ENCODE measurements at regions not wholly inside any gene's neighbourhood (a gene's known extent, or its start where the extent isn't known, plus 50 kb on each side); places are given as distances from the start of the nearest gene placed in this dataset.

GRCh38 chrX:120755066-120755846 is 120.4 kb downstream of the CT47B1 start:
- DNase-seq = no peak
- H3K27ac ChIP-seq = no peak overlapping the region
- no peaks in the 10 kb centered on the region for H3K4me1 ChIP-seq
- no peak for TF ChIP-seq CTCF (IDR thresholded peaks at IDR 0.05)
- H3K27me3 ChIP-seq = no peaks in the 10 kb centered on the region
- intact Hi-C loops (cut with DNase I) = no loop called here
- H3K4me3 ChIP-seq = no peak overlapping the region
- no peaks in the 10 kb centered on the region for H3K9me3 ChIP-seq
- no peaks in the 10 kb centered on the region for H3K36me3 ChIP-seq
- 3 to 17% methylated on average over 1 of the region's 1 CpG for WGBS, 2 donors

GRCh38 chrX:120753413-120754251 is 122.0 kb downstream of the CT47B1 start:
- H3K27me3 ChIP-seq = no peaks in the 10 kb centered on the region
- intact Hi-C loops (cut with DNase I) = no loop called here
- 64 to 70% methylated on average over 10 of the region's 10 CpGs for WGBS, 2 donors
- no peaks in the 10 kb centered on the region for H3K4me1 ChIP-seq
- no peak overlapping the region for H3K4me3 ChIP-seq
- DNase-seq = no peak
- H3K9me3 ChIP-seq = no peaks in the 10 kb centered on the region
- H3K36me3 ChIP-seq = no peaks in the 10 kb centered on the region
- no peak overlapping the region for H3K27ac ChIP-seq
- TF ChIP-seq CTCF (IDR thresholded peaks at IDR 0.05) (no peak), POLR2AphosphoS5 (IDR thresholded peaks at IDR 0.05) (no peak), POLR2A (IDR thresholded peaks at IDR 0.05) (no peak), EP300 (IDR thresholded peaks at IDR 0.05) (no peak)

- no peaks in the 10 kb centered on the region for H3K27me3 ChIP-seq
- H3K27ac ChIP-seq = no peak overlapping the region
- TF ChIP-seq CTCF (IDR thresholded peaks at IDR 0.05) (no peak), POLR2AphosphoS5 (IDR thresholded peaks at IDR 0.05) (no peak)
- 16 to 36% methylated on average over 7 of the region's 7 CpGs for WGBS, 2 donors
- H3K36me3 ChIP-seq = no peaks in the 10 kb centered on the region
- DNase-seq = no peak
- H3K4me3 ChIP-seq = no peak overlapping the region
- no peaks in the 10 kb centered on the region for H3K4me1 ChIP-seq
- H3K9me3 ChIP-seq = no peaks in the 10 kb centered on the region
- intact Hi-C loops (cut with DNase I) = no loop called here
Measured at GRCh38 chrX:120752431-120753082, 122.7 kb upstream of the C1GALT1C1 start.

GRCh38 chrX:120751683-120752082 is 121.8 kb upstream of the C1GALT1C1 start:
- TF ChIP-seq CTCF (IDR thresholded peaks at IDR 0.05) (no peak), POLR2A (IDR thresholded peaks at IDR 0.05) (no peak), POLR2AphosphoS5 (IDR thresholded peaks at IDR 0.05) (no peak), EP300 (IDR thresholded peaks at IDR 0.05) (no peak)
- no peaks in the 10 kb centered on the region for H3K9me3 ChIP-seq
- no peak for DNase-seq
- no peaks in the 10 kb centered on the region for H3K27me3 ChIP-seq
- no peak overlapping the region for H3K27ac ChIP-seq
- H3K4me1 ChIP-seq = no peaks in the 10 kb centered on the region
- WGBS, 2 donors = 32 to 48% methylated on average over 2 of the region's 2 CpGs
- no peaks in the 10 kb centered on the region for H3K36me3 ChIP-seq
- H3K4me3 ChIP-seq = no peak overlapping the region
- intact Hi-C loops (cut with DNase I) = no loop called here

All from sigmoid colon (tissue), 6 donors.